K562 (cell line): ENCODE measurements at regions not wholly inside any gene's neighbourhood (a gene's known extent, or its start where the extent isn't known, plus 50 kb on each side); places are given as distances from the start of the nearest gene placed in this dataset.

Experiments
- ARNT ChIP-seq, 2 experiments: fragments of 450-650 bp; IDR thresholded peaks; 2 replicates each; pipeline ENCODE4 v1.6.1; 2016; ENCODE audit warnings: mild to moderate bottlenecking in 1 of 2
- MTF1 ChIP-seq: fragments of 250-450 bp; sonication (Bioruptor Pico); IDR thresholded peaks from 2 replicates; pipeline ENCODE4 v1.9.0; 2021; ENCODE audit warnings: moderate library complexity, mild to moderate bottlenecking, inconsistent platforms, borderline replicate concordance
- SIN3B ChIP-seq: fragments of 450-650 bp; IDR thresholded peaks from 2 replicates; pipeline ENCODE4 v1.6.1; 2017; ENCODE audit warnings: low read depth, mild to moderate bottlenecking, moderate library complexity
- SRSF7 ChIP-seq: fragments of 200-400 bp; formaldehyde crosslinking; optimal IDR thresholded peaks from 2 replicates; pipeline ENCODE3; 2017; ENCODE audit warnings: mild to moderate bottlenecking, low read depth, low read length
- TOE1 ChIP-seq, 2 experiments: fragments of 450-650 bp in 1 of 2; sonication (generic) in 1 of 2; formaldehyde crosslinking in 1 of 2; IDR thresholded peaks; 2 replicates each; pipeline versions ENCODE4 v1.7.1 to v1.8.0; 2016 to 2022; ENCODE audit warnings: borderline replicate concordance in 2 of 2, mild to moderate bottlenecking in 2 of 2, antibody characterized with exemption in 1 of 2, inconsistent platforms in 1 of 2, low read depth in 1 of 2, missing genetic modification reagents in 1 of 2, moderate library complexity in 1 of 2
- TRIM28 ChIP-seq: fragments of 450-650 bp; IDR thresholded peaks from 2 replicates; pipeline ENCODE4 v1.6.1; 2017
- YY1 ChIP-seq, 3 experiments: IDR thresholded peaks; 2 replicates each; pipeline ENCODE4 v1.6.1; 2011; ENCODE audit warnings: low read length in 2 of 3, mild to moderate bottlenecking in 2 of 3, moderate library complexity in 2 of 3, borderline replicate concordance in 1 of 3, control low read depth in 1 of 3, low read depth in 1 of 3; ENCODE audit not compliant: insufficient read depth in 3 of 3, insufficient replicate concordance in 2 of 3, control insufficient read depth in 1 of 3, insufficient read length in 1 of 3; ENCODE audit errors: extremely low read depth in 1 of 3
- ZFP36 ChIP-seq: fragments of 150-350 bp; IDR thresholded peaks from 2 replicates; pipeline ENCODE4 v1.6.1; 2018; ENCODE audit warnings: low read length, low read depth; ENCODE audit not compliant: partially characterized antibody
- ZNF175 ChIP-seq: fragments of 200-800 bp; sonication (Bioruptor generic); IDR thresholded peaks from 2 replicates; pipeline ENCODE4 v1.6.1; 2016; ENCODE audit warnings: low read depth, mild to moderate bottlenecking, missing genetic modification characterization, missing compliant biosample characterization
- ZNF311 ChIP-seq: fragments of 250-450 bp; sonication (Bioruptor Pico); IDR thresholded peaks from 2 replicates; pipeline ENCODE4 v1.4.0; 2020; ENCODE audit warnings: mild to moderate bottlenecking, moderate library complexity
- TF ChIP-seq, protein P1 (sequence below), 2 experiments: fragments of 150-350 bp in 1 of 2; IDR thresholded peaks; 2 replicates each; pipeline ENCODE4 v1.6.1; 2012 to 2016; ENCODE audit warnings: low read depth in 2 of 2, low read length in 2 of 2, mild to moderate bottlenecking in 1 of 2, moderate library complexity in 1 of 2

DNA sequence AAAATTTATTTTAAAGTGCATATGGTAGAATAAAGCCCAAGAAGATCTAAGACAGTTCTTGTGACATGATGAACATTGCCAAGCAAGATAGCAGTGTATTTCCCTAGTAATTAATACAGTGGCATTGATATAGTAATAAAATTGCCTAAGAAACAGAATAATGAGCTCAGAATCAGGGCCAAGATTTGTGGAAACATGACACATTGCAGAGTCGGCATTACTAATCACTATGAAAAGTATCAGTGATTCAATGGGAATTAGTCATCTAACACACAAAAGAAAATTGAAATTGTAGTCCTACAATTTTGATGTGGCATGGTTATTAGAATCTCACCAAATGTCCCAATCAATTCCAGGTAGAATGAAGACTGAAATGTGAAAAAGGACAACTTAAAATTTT lies 243.0 kb upstream of the CYRIA start (continued):
- TF ChIP-seq, protein P1, sequence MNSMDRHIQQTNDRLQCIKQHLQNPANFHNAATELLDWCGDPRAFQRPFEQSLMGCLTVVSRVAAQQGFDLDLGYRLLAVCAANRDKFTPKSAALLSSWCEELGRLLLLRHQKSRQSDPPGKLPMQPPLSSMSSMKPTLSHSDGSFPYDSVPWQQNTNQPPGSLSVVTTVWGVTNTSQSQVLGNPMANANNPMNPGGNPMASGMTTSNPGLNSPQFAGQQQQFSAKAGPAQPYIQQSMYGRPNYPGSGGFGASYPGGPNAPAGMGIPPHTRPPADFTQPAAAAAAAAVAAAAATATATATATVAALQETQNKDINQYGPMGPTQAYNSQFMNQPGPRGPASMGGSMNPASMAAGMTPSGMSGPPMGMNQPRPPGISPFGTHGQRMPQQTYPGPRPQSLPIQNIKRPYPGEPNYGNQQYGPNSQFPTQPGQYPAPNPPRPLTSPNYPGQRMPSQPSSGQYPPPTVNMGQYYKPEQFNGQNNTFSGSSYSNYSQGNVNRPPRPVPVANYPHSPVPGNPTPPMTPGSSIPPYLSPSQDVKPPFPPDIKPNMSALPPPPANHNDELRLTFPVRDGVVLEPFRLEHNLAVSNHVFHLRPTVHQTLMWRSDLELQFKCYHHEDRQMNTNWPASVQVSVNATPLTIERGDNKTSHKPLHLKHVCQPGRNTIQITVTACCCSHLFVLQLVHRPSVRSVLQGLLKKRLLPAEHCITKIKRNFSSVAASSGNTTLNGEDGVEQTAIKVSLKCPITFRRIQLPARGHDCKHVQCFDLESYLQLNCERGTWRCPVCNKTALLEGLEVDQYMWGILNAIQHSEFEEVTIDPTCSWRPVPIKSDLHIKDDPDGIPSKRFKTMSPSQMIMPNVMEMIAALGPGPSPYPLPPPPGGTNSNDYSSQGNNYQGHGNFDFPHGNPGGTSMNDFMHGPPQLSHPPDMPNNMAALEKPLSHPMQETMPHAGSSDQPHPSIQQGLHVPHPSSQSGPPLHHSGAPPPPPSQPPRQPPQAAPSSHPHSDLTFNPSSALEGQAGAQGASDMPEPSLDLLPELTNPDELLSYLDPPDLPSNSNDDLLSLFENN (IDR thresholded peaks at IDR 0.05; ENCODE audit: low read depth in 2 of 2, low read length in 2 of 2): no peak
- no peak for TF ChIP-seq SIN3B
- TF ChIP-seq YY1 (IDR thresholded peaks at IDR 0.05; ENCODE audit: borderline replicate concordance in 1 of 3, control insufficient read depth in 1 of 3, extremely low read depth in 1 of 3, insufficient read depth in 3 of 3, insufficient read length in 1 of 3, insufficient replicate concordance in 2 of 3, low read depth in 1 of 3, low read length in 2 of 3): no peak
- TF ChIP-seq TRIM28: no peak
- no peak for TF ChIP-seq TOE1 (IDR thresholded peaks at IDR 0.05; ENCODE audit: borderline replicate concordance)
- no peak for TF ChIP-seq TOE1 (CRISPR knock-in tag; IDR thresholded peaks at IDR 0.05; ENCODE audit: borderline replicate concordance, low read depth)
- TF ChIP-seq ZFP36: no peak
- TF ChIP-seq SRSF7: no peak
- no peak for TF ChIP-seq ZNF311 (CRISPR knock-in tag)
- TF ChIP-seq MTF1 (CRISPR knock-in tag): no peak
- TF ChIP-seq ARNT (IDR thresholded peaks at IDR 0.05): no peak
- no peak for TF ChIP-seq ZNF175 (CRISPR knock-in tag)
